ENCODE measurements at regions not wholly inside any gene's neighbourhood (a gene's known extent, or its start where the extent isn't known, plus 50 kb on each side); places are given as distances from the start of the nearest gene placed in this dataset.

DNA sequence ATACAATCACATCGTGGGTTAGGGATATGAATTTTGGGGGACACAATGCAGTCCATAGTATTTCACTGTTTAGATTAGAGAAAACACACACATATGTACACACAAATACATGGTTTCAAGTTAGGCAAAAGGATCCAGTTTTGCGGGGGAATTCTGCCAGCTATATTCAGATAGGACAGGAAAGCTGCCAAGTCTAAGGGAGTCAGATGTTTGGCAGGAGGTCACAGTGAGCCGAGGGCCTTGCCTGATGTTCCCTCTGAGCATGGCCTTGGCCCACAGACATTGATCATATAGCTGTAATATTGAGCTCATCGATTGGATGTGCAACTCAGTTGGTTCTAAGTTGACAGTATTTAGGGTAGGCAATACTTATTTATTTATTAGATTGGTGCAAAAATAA lies 122.8 kb downstream of the ADRA2A start:
- no peak for DNase-seq (ENCODE audit: low read depth)
- Histone ChIP-seq H3K36me3 (ENCODE audit: control insufficient read depth, insufficient read depth, low read length) (no peaks in the 10 kb centered on the region), H3K4me3 (ENCODE audit: low read depth, low read length) (no peak overlapping the region), H3K27me3 (ENCODE audit: control insufficient read depth, insufficient read depth, low read length) (no peaks in the 10 kb centered on the region)
- CTCF ChIA-PET: interaction anchor here (2.4 kb wide), 1 partner anchor 11 kb away, joined by 5 read pairs; no protein-coding TSS in a partner anchor
- TF ChIP-seq CTCF (IDR thresholded peaks at IDR 0.05; ENCODE audit: insufficient read depth, low read depth, low read length): no peak
- POLR2A ChIA-PET: no interaction called here

- H3K36me3 ChIP-seq (ENCODE audit: control insufficient read depth, insufficient read depth, low read length): no peaks in the 10 kb centered on the region
- no peaks in the 10 kb centered on the region for H3K27me3 ChIP-seq (ENCODE audit: control insufficient read depth, insufficient read depth, low read length)
- DNase-seq (ENCODE audit: low read depth): no peak
- ChIA-PET POLR2A (no interaction called here), CTCF (interaction anchor here (2.4 kb wide), 1 partner anchor 10 kb away, joined by 5 read pairs; no protein-coding TSS in a partner anchor)
- no peak for TF ChIP-seq CTCF (IDR thresholded peaks at IDR 0.05; ENCODE audit: insufficient read depth, low read depth, low read length)
- no peak overlapping the region for H3K4me3 ChIP-seq (ENCODE audit: low read depth, low read length)
These were observed 123.8 kb downstream of the ADRA2A start for GRCh38 chr10:111200505-111201186.

- CTCF ChIA-PET: no interaction called here
- no peak for TF ChIP-seq CTCF (IDR thresholded peaks at IDR 0.05; ENCODE audit: insufficient read depth, low read depth, low read length)
- POLR2A ChIA-PET: no interaction called here
- no peaks in the 10 kb centered on the region for H3K36me3 ChIP-seq (ENCODE audit: control insufficient read depth, insufficient read depth, low read length)
- no peak for DNase-seq (ENCODE audit: low read depth)
- no peak overlapping the region for H3K4me3 ChIP-seq (ENCODE audit: low read depth, low read length)
- no peaks in the 10 kb centered on the region for H3K27me3 ChIP-seq (ENCODE audit: control insufficient read depth, insufficient read depth, low read length)
These were observed 126.8 kb downstream of the ADRA2A start for GRCh38 chr10:111203615-111204014.

DNA sequence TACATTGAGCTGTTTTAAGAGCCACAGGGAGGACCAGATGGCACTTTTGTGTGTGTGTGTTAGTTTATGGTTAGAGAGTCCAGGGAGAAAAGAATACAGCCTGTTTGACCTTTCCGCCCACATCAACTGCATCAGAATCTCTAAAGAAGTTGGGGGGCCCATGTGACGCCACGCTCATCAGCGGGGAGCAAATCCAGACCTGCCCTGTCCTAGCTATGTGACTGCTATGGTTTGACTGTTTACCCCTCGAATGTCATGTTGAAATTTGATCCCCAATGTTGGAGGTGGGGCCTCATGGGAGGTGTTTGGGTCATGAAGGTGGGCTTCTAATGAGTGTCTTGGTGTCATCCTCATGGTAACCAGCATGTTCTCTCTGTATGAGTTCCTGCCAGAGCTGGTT lies 128.0 kb downstream of the ADRA2A start:
- Histone ChIP-seq H3K27me3 (ENCODE audit: control insufficient read depth, insufficient read depth, low read length) (no peaks in the 10 kb centered on the region), H3K36me3 (ENCODE audit: control insufficient read depth, insufficient read depth, low read length) (no peaks in the 10 kb centered on the region), H3K4me3 (ENCODE audit: low read depth, low read length) (no peak overlapping the region)
- ChIA-PET POLR2A (no interaction called here), CTCF (no interaction called here)
- no peak for TF ChIP-seq CTCF (IDR thresholded peaks at IDR 0.05; ENCODE audit: insufficient read depth, low read depth, low read length)
- DNase-seq (ENCODE audit: low read depth): no peak

DNA sequence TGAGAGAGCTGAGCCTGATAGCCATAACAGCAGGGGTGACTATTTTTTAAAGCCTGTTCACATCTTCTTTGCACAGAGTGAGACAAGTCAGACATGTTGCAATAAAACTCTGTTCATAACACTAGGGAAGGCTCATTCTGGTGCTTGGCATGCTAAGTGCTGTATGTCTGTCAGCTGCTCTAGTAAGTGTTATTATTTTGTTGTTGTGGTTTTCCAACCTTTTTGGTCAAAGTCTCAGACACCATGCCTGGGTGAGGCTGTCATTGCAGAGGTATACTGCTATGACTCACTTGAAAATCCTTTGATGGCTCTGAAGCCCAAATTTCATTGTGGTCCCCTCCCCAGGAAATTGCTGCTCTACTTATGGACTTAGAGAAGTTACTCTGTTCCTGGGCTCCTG lies 129.7 kb downstream of the ADRA2A start:
- no peak for DNase-seq (ENCODE audit: low read depth)
- no peak overlapping the region for H3K4me3 ChIP-seq (ENCODE audit: low read depth, low read length)
- CTCF ChIA-PET: no interaction called here
- POLR2A ChIA-PET: no interaction called here
- no peaks in the 10 kb centered on the region for H3K36me3 ChIP-seq (ENCODE audit: control insufficient read depth, insufficient read depth, low read length)
- TF ChIP-seq CTCF (IDR thresholded peaks at IDR 0.05; ENCODE audit: insufficient read depth, low read depth, low read length): no peak
- H3K27me3 ChIP-seq (ENCODE audit: control insufficient read depth, insufficient read depth, low read length): no peaks in the 10 kb centered on the region

Measured in BJ (cell line).